GM21825 (cell line): ENCODE measurements at regions not wholly inside any gene's neighbourhood (a gene's known extent, or its start where the extent isn't known, plus 50 kb on each side); places are given as distances from the start of the nearest gene placed in this dataset.
"Not testable (repeated sequence)": the region's sequence is repeated elsewhere in the genome, so short reads cannot be mapped to it uniquely, and the experiment has no call there.

Source experiments
- ATAC-seq: cut with Tn5 transposase; IDR thresholded peaks from one replicate; pipeline ENCODE4 v1.9.1; 2021; ENCODE audit warnings: mild to moderate bottlenecking, moderate library complexity; ENCODE audit not compliant: unreplicated experiment

DNA sequence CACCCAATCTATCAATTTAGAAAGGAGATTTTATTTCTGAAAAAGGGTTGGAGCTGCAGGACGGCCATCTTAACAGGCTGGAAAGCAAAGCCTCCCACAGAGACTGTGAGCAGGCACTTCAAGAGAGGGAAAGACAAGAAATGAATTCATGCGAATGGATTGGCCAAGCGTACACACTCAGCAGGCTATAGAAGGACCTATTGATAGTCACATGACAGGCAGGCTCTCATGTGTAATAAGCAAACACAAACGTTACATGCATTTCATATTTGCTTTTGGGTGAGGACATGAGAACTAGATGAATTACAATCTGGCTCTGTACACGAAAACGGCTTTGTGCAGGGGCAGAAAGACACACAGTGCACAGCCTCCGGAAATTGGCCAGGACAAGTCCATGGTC, 83.9 kb upstream of the GOLGA6L6 start:
- not testable (repeated sequence) for ATAC-seq

- ATAC-seq = not testable (repeated sequence)
These were observed 82.5 kb upstream of the GOLGA6L6 start for GRCh38 chr15:20624085-20624484.

GRCh38 chr15:20622117-20622516, 80.5 kb upstream of the GOLGA6L6 start:
- ATAC-seq = peak; percentile 62

DNA sequence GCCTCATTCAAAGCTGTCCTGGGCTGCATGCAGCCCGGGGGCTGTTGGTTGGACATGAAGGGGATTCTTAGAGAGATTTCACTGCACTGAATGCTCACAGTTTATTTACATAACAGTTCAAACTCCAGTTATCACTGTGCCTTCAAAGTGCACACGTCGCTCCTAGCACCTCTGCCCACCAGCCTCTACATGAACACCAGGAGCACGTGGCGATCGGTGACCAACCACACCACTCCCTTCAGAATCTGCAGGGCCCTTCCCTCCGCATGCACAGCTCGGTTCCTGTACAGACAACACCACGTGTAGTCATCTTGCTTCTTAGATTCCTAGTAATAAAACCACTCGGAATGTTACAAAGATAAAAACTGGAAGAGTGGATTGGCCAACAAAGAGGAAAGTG, 72.9 kb upstream of the GOLGA6L6 start:
- not testable (repeated sequence) for ATAC-seq

- not testable (repeated sequence) for ATAC-seq
These were observed 71.2 kb upstream of the GOLGA6L6 start for GRCh38 chr15:20612796-20613195.

DNA sequence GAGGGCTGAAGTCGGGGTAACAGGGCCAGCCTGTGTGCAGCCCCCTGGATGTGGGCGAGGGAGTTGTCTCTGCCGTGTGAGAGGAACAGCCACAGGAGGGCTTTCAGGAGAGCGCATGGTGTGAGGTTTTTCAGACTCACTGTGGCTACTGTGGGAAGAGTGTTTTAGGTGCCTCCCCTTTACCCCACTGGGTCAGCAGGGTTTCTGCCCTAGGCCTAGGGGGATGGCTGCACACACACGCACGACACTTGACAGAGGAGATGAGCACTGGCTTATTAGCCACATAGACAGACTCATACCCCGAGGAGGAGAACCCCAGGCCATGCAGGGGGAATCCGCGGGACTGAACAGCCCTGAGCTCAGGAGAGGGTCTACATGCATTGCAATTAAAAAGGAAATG, 70.8 kb upstream of the GOLGA6L6 start:
- ATAC-seq = not testable (repeated sequence)

DNA sequence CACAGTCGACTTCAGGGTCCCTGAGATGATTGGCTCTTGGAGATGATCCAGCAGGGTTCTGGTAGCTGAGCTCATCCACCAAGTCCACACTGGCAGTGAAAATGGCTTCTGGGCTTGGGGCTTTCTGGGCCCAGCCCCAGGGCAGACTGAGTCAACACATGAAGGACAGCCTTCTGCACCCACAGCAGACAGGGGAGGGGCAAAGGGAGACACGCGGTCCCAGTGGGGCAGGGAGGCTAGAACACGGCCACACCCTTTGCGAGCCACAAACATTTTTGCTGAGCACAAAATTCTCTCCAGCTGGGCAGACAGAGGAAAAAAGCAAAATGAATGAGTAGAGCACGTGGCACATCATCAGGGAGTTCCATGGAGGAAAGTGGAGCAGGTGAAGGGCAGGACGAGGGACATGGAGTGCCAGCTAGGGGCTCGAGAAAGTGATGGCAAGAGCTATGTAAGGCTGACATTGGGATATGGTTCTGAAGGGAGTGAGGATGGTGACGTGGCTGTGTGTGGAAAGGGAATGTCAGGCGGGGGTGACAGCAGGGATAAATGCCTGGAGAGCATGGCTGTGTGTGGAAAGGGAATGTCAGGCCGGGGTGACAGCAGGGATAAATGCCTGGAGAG, 70.2 kb upstream of the GOLGA6L6 start:
- ATAC-seq = not testable (repeated sequence)

- not testable (repeated sequence) for ATAC-seq
These were observed 66.6 kb upstream of the GOLGA6L6 start for GRCh38 chr15:20608179-20608578.

DNA sequence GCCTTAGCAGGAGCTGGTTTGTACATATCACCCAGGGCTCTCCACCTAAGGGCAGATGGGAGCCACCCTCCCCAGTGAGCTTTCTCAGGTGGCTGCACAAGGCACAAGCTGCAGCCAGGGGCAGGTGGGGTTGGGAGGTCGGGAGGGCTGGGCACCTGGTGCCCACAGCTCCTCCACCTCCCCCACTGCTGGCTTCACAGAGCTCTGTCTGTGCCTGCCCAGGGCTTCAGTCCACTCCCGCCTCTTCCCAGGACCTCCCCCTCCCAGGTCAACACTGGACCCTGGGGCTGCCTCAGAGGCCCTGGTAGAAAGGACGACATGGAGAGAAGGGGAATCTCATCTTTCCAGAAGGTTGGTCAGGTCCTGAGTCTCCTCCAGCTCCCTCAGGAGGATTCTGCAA, 55.6 kb upstream of the GOLGA6L6 start:
- ATAC-seq = not testable (repeated sequence)

DNA sequence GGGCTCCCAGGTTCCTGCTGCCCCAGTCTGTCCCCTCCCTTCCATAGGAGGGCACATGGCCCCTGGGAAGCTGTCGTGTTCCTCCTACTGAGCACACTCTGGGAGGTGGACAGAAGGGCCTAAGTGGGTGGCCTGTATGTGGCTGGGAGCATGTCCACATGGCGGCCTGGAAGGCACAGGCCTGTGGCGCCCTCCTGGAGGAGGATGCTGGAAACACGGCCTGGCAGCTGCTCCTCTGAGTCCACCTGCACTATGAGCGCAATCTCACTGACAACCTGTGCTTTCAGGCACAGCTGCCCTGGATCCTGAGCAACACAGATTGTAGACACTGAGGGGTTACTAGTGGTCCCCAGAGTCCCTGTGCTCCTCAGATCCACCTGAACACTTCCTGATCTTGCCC, 52.6 kb upstream of the GOLGA6L6 start:
- not testable (repeated sequence) for ATAC-seq

GRCh38 chr15:20591936-20592335, 50.3 kb upstream of the GOLGA6L6 start:
- ATAC-seq = not testable (repeated sequence)
